GM23338 (cell line): ENCODE measurements at regions not wholly inside any gene's neighbourhood (a gene's known extent, or its start where the extent isn't known, plus 50 kb on each side); places are given as distances from the start of the nearest gene placed in this dataset.

Experiments
- ATAC-seq: fragments of 200-7000 bp; cut with Tn5 transposase; 3 replicates; pipeline ENCODE4 v1.9.1; 2020
- DNase-seq: peaks from one replicate; pipeline ENCODE4 v3.0.0-alpha.2; 2015; ENCODE audit warnings: low spot score
- H2AFZ ChIP-seq: fragments of 200-600 bp; sonication (generic); 2 replicates; pipeline ENCODE4 v1.8.0; 2016; ENCODE audit warnings: antibody characterized with exemption, mild to moderate bottlenecking, moderate library complexity
- H3F3A ChIP-seq: fragments of 200-600 bp; sonication (generic); replicated peaks from 2 replicates; pipeline ENCODE4 v1.8.0; 2017; ENCODE audit warnings: antibody characterized with exemption, mixed run types, low read depth
- H3K27ac ChIP-seq: fragments of 200-600 bp; sonication (generic); 2 replicates; pipeline ENCODE4 v1.6.1; 2016; ENCODE audit warnings: low read depth
- H3K27me3 ChIP-seq: fragments of 200-600 bp; sonication (generic); 2 replicates; pipeline ENCODE4 v1.8.0; 2016; ENCODE audit warnings: mild to moderate bottlenecking, mixed run types, moderate library complexity; ENCODE audit not compliant: insufficient read depth
- H3K36me3 ChIP-seq: fragments of 200-600 bp; sonication (generic); 2 replicates; pipeline ENCODE4 v1.8.0; 2016; ENCODE audit warnings: mild to moderate bottlenecking; ENCODE audit not compliant: insufficient read depth
- H3K4me1 ChIP-seq: fragments of 200-600 bp; sonication (generic); 2 replicates; pipeline ENCODE4 v1.8.0; 2016; ENCODE audit warnings: mild to moderate bottlenecking, moderate library complexity; ENCODE audit not compliant: insufficient read depth
- H3K4me2 ChIP-seq: fragments of 200-600 bp; sonication (generic); 2 replicates; pipeline ENCODE4 v1.7.1; 2017; ENCODE audit warnings: mixed run types
- H3K4me3 ChIP-seq: fragments of 200-600 bp; sonication (generic); 2 replicates; pipeline ENCODE4 v1.6.1; 2016; ENCODE audit warnings: mixed run types
- H3K79me2 ChIP-seq: fragments of 200-600 bp; sonication (generic); replicated peaks from 2 replicates; pipeline ENCODE4 v1.8.0; 2017; ENCODE audit warnings: mild to moderate bottlenecking; ENCODE audit not compliant: insufficient read depth
- H3K9me2 ChIP-seq: fragments of 200-600 bp; sonication (generic); 2 replicates; pipeline ENCODE4 v1.8.0; 2017; ENCODE audit not compliant: insufficient read depth
- H4K20me1 ChIP-seq: fragments of 200-600 bp; sonication (generic); replicated peaks from 2 replicates; pipeline ENCODE4 v1.8.0; 2017; ENCODE audit warnings: mild to moderate bottlenecking; ENCODE audit not compliant: insufficient read depth
- H3K27ac Mint-ChIP-seq: 2 replicates; pipeline ENCODE4 v1.8.0; 2020; ENCODE audit warnings: inconsistent platforms, mild to moderate bottlenecking, moderate library complexity, mixed read lengths
- H3K27me3 Mint-ChIP-seq: 3 replicates; pipeline ENCODE4 v1.8.0; 2022; ENCODE audit warnings: low read depth, mild to moderate bottlenecking, moderate library complexity, mixed read lengths, inconsistent platforms; ENCODE audit not compliant: insufficient read depth, poor library complexity
- H3K36me3 Mint-ChIP-seq: 3 replicates; pipeline ENCODE4 v1.8.0; 2021; ENCODE audit warnings: low read depth, mild to moderate bottlenecking, inconsistent platforms, moderate library complexity, mixed read lengths
- H3K4me1 Mint-ChIP-seq: 3 replicates; pipeline ENCODE4 v1.8.0; 2020; ENCODE audit warnings: mild to moderate bottlenecking, inconsistent platforms, mixed read lengths
- H3K4me3 Mint-ChIP-seq: 3 replicates; pipeline ENCODE4 v1.8.0; 2021; ENCODE audit warnings: moderate library complexity, mild to moderate bottlenecking, inconsistent platforms, mixed read lengths
- H3K9me3 Mint-ChIP-seq: 3 replicates; pipeline ENCODE4 v1.8.0; 2020; ENCODE audit warnings: moderate library complexity, mild to moderate bottlenecking, inconsistent platforms, mixed read lengths
- CREB1 ChIP-seq: fragments of 250-450 bp; sonication (Bioruptor Pico); IDR thresholded peaks from 2 replicates; pipeline ENCODE4 v1.5.0; 2020; ENCODE audit warnings: low read depth, mild to moderate bottlenecking, moderate library complexity
- CTCF ChIP-seq, 2 experiments: fragments of 200-600 bp in 1 of 2; sonication (generic) in 1 of 2; conservative IDR thresholded peaks; 2 replicates each; pipeline versions ENCODE4 v1.5.1 to v1.6.1; 2016 to 2017; ENCODE audit warnings: antibody characterized with exemption in 2 of 2, low read depth in 2 of 2, mild to moderate bottlenecking in 2 of 2, moderate library complexity in 1 of 2
- EZH2 ChIP-seq: fragments of 200-600 bp; sonication (generic); IDR thresholded peaks from one replicate; pipeline ENCODE4 v1.8.0; 2017; ENCODE audit warnings: antibody characterized with exemption, mild to moderate bottlenecking, low read depth; ENCODE audit not compliant: unreplicated experiment
- NANOG ChIP-seq: IDR thresholded peaks from 2 replicates; pipeline ENCODE4 v1.6.1; 2016; ENCODE audit warnings: antibody characterized with exemption, borderline replicate concordance
- REST ChIP-seq: IDR thresholded peaks from one replicate; pipeline ENCODE4 v1.6.1; 2018; ENCODE audit warnings: antibody characterized with exemption; ENCODE audit not compliant: unreplicated experiment
- STAT1 ChIP-seq: IDR thresholded peaks from one replicate; pipeline ENCODE4 v1.6.1; 2016; ENCODE audit warnings: antibody characterized with exemption; ENCODE audit not compliant: unreplicated experiment
- ZNF331 ChIP-seq: fragments of 250-450 bp; sonication (Bioruptor Pico); IDR thresholded peaks from 2 replicates; pipeline ENCODE4 v1.5.0; 2020; ENCODE audit warnings: low read depth, mild to moderate bottlenecking, moderate library complexity
- ZNF462 ChIP-seq: fragments of 250-450 bp; sonication (Bioruptor Pico); IDR thresholded peaks from 2 replicates; pipeline ENCODE4 v1.5.0; 2020; ENCODE audit warnings: mild to moderate bottlenecking, moderate library complexity

- H3K4me1 Mint-ChIP-seq: peaks cover 7% of the 10 kb centered on the region
- H3K4me3 ChIP-seq: no peak overlapping the region
- no peaks in the 10 kb centered on the region for H3K36me3 ChIP-seq
- no peak overlapping the region for H2AFZ ChIP-seq
- H3K79me2 ChIP-seq: no peaks in the 10 kb centered on the region
- no peak for DNase-seq
- no peaks in the 10 kb centered on the region for H3K27me3 ChIP-seq
- no peak overlapping the region for H3K4me3 Mint-ChIP-seq
- H3K27me3 Mint-ChIP-seq: peaks cover 2% of the 10 kb centered on the region
- no peak overlapping the region for H3K27ac Mint-ChIP-seq
- no peaks in the 10 kb centered on the region; the same call in 2 of the 3 replicates for H3K9me3 Mint-ChIP-seq
- peaks cover 8% of the 10 kb centered on the region; the same call in 1 of the 2 replicates for H3K9me2 ChIP-seq
- no peaks in the 10 kb centered on the region; the same call in 2 of the 3 replicates for H3K36me3 Mint-ChIP-seq
- H4K20me1 ChIP-seq: no peaks in the 10 kb centered on the region
- H3K4me2 ChIP-seq: no peak overlapping the region
- ATAC-seq: no peak
- no peaks in the 10 kb centered on the region for H3F3A ChIP-seq
- H3K27ac ChIP-seq: no peak overlapping the region
- no peak for TF ChIP-seq EZH2
- no peak for TF ChIP-seq STAT1
- TF ChIP-seq ZNF331 (CRISPR knock-in tag): no peak
- TF ChIP-seq CTCF (conservative IDR thresholded peaks at IDR 0.05; ENCODE audit: low read depth in 2 of 2): no peak
- TF ChIP-seq CREB1: no peak
- TF ChIP-seq NANOG: no peak
- no peak for TF ChIP-seq ZNF462 (CRISPR knock-in tag)
- TF ChIP-seq REST: no peak
- no peaks in the 10 kb centered on the region for H3K4me1 ChIP-seq
These were observed 211.3 kb upstream of the INTU start for GRCh38 chr4:127421437-127421836.
